H1 (cell line): ENCODE measurements at regions not wholly inside any gene's neighbourhood (a gene's known extent, or its start where the extent isn't known, plus 50 kb on each side); places are given as distances from the start of the nearest gene placed in this dataset.

Experiments used
- CTCF ChIA-PET: fragments of 300-600 bp; sonication (Branson Sonifier 250); formaldehyde crosslinking; loops from one replicate; lab custom pipeline; 2021; ENCODE audit not compliant: partially characterized antibody; lab: Charles Lee
- POLR2A ChIA-PET: fragments of 300-600 bp; sonication (Branson Sonifier 250); formaldehyde crosslinking; loops from one replicate; lab custom pipeline; 2021; ENCODE audit warnings: inconsistent platforms; ENCODE audit not compliant: partially characterized antibody; lab: Charles Lee
- DNase-seq, 2 experiments: peaks; one replicate each; pipeline versions ENCODE4 v3.0.0 to v3.0.0-alpha.2; 2010 to 2022; ENCODE audit warnings: low spot score in 2 of 2, low read depth in 1 of 2, mixed read lengths in 1 of 2
- FAIRE-seq: peaks from 2 replicates; lab custom pipeline; 2011; peaks lifted over from hg19 to GRCh38; lab: Jason Lieb, UNC
- H2AFZ ChIP-seq: 2 replicates; pipeline ENCODE4 v1.8.1; 2012; ENCODE audit warnings: low read length, inconsistent platforms
- H2AK5ac ChIP-seq: 2 replicates; pipeline ENCODE4 v1.6.1; 2013; ENCODE audit warnings: low read depth, low read length
- H2BK120ac ChIP-seq: replicated peaks from 2 replicates; pipeline ENCODE3; 2013; ENCODE audit warnings: low read depth, low read length, inconsistent platforms
- H2BK12ac ChIP-seq: 2 replicates; pipeline ENCODE4 v1.6.1; 2013; ENCODE audit warnings: low read depth, low read length
- H2BK15ac ChIP-seq: 2 replicates; pipeline ENCODE4 v1.6.1; 2013; ENCODE audit warnings: low read length
- H2BK20ac ChIP-seq: 2 replicates; pipeline ENCODE4 v1.6.1; 2013; ENCODE audit warnings: low read length
- H2BK5ac ChIP-seq: 2 replicates; pipeline ENCODE4 v1.6.1; 2013; ENCODE audit warnings: low read depth, low read length
- H3K14ac ChIP-seq: 2 replicates; pipeline ENCODE4 v1.6.1; 2013; ENCODE audit warnings: inconsistent platforms; ENCODE audit not compliant: insufficient read length
- H3K18ac ChIP-seq: 2 replicates; pipeline ENCODE4 v1.6.1; 2013; ENCODE audit warnings: low read length; ENCODE audit errors: extremely low read depth
- H3K23ac ChIP-seq: 2 replicates; pipeline ENCODE4 v1.6.1; 2013; ENCODE audit warnings: inconsistent platforms; ENCODE audit not compliant: insufficient read length
- H3K23me2 ChIP-seq: 2 replicates; pipeline ENCODE4 v1.6.1; 2013; ENCODE audit warnings: low read depth, low read length
- H3K27ac ChIP-seq: 2 replicates; pipeline ENCODE4 v1.6.1; 2011; ENCODE audit warnings: low read depth, low read length, inconsistent platforms
- H3K27me3 ChIP-seq, 4 experiments: replicated peaks in 1 of 4; 1 replicate in 1 of 4; 2 replicates in 3 of 4; pipeline versions ENCODE4 v1.6.1 to v1.8.1; 2011 to 2013; ENCODE audit warnings: low read length in 3 of 4, mild to moderate bottlenecking in 3 of 4, inconsistent platforms in 2 of 4, mixed read lengths in 2 of 4, moderate library complexity in 1 of 4; ENCODE audit not compliant: control insufficient read depth in 3 of 4, insufficient read depth in 3 of 4; ENCODE audit errors: extremely low read depth in 1 of 4
- H3K36me3 ChIP-seq, 4 experiments: 2 replicates each; pipeline versions ENCODE4 v1.6.1 to v1.8.1; 2011 to 2013; ENCODE audit warnings: mild to moderate bottlenecking in 4 of 4, low read length in 3 of 4, moderate library complexity in 2 of 4, control low read depth in 1 of 4, inconsistent platforms in 1 of 4; ENCODE audit not compliant: insufficient read depth in 4 of 4, control insufficient read depth in 2 of 4
- H3K4ac ChIP-seq: replicated peaks from 2 replicates; pipeline ENCODE3; 2013; ENCODE audit warnings: low read length, low read depth, mixed read lengths, inconsistent platforms; ENCODE audit not compliant: insufficient read length
- H3K4me1 ChIP-seq, 4 experiments: replicated peaks in 1 of 4; 1 replicate in 1 of 4; 2 replicates in 3 of 4; pipeline versions ENCODE4 v1.6.1 to v1.8.1; 2011 to 2013; ENCODE audit warnings: low read length in 3 of 4, inconsistent platforms in 2 of 4, mixed read lengths in 1 of 4; ENCODE audit not compliant: insufficient read depth in 4 of 4, control insufficient read depth in 3 of 4
- H3K4me2 ChIP-seq, 2 experiments: 2 replicates each; pipeline versions ENCODE4 v1.6.1 to v1.8.1; 2011 to 2013; ENCODE audit warnings: low read depth in 2 of 2, low read length in 2 of 2, control low read depth in 1 of 2, inconsistent platforms in 1 of 2, mild to moderate bottlenecking in 1 of 2; ENCODE audit not compliant: insufficient read depth in 1 of 2
- H3K4me3 ChIP-seq, 4 experiments: fragments of 200-600, 300-600 bp in 1 of 4; sonication (generic), shearing (Covaris generic), sonication (Bioruptor Twin) in 1 of 4; 2 replicates each; pipeline versions ENCODE4 v1.5.1 to v1.8.1; 2011 to 2016; ENCODE audit warnings: low read length in 4 of 4, low read depth in 3 of 4, control low read depth in 2 of 4, inconsistent platforms in 2 of 4, mild to moderate bottlenecking in 2 of 4, mixed read lengths in 1 of 4, moderate library complexity in 1 of 4; ENCODE audit not compliant: insufficient read depth in 2 of 4; ENCODE audit errors: extremely low read depth in 1 of 4
- H3K56ac ChIP-seq: replicated peaks from 2 replicates; pipeline ENCODE3; 2013; ENCODE audit warnings: low read depth, mild to moderate bottlenecking, mixed read lengths, low read length, inconsistent platforms; ENCODE audit not compliant: insufficient read length
- H3K79me1 ChIP-seq: 2 replicates; pipeline ENCODE4 v1.6.1; 2013; ENCODE audit warnings: low read depth, low read length, control low read depth
- H3K79me2 ChIP-seq, 2 experiments: 2 replicates each; pipeline versions ENCODE4 v1.6.1 to v1.8.1; 2012 to 2013; ENCODE audit warnings: low read length in 2 of 2, mild to moderate bottlenecking in 2 of 2, inconsistent platforms in 1 of 2; ENCODE audit not compliant: insufficient read depth in 2 of 2, control insufficient read depth in 1 of 2
- H3K9ac ChIP-seq, 4 experiments: replicated peaks in 1 of 4; 1 replicate in 1 of 4; 2 replicates in 3 of 4; pipeline versions ENCODE4 v1.6.1 to v1.8.1; 2011 to 2013; ENCODE audit warnings: low read depth in 3 of 4, low read length in 3 of 4, control low read depth in 2 of 4, mild to moderate bottlenecking in 2 of 4, moderate library complexity in 2 of 4, inconsistent platforms in 1 of 4; ENCODE audit errors: extremely low read depth in 1 of 4
- H3K9me3 ChIP-seq, 2 experiments: 2 replicates each; pipeline versions ENCODE4 v1.6.1 to v1.8.1; 2012 to 2013; ENCODE audit warnings: mild to moderate bottlenecking in 2 of 2, moderate library complexity in 2 of 2, control low read depth in 1 of 2, inconsistent platforms in 1 of 2, low read depth in 1 of 2, low read length in 1 of 2, mixed read lengths in 1 of 2; ENCODE audit not compliant: insufficient read depth in 2 of 2
- H4K20me1 ChIP-seq, 2 experiments: replicated peaks in 1 of 2; 2 replicates each; pipeline versions ENCODE3 to v1.8.1; 2011 to 2013; ENCODE audit warnings: inconsistent platforms in 2 of 2, low read length in 2 of 2, mild to moderate bottlenecking in 1 of 2; ENCODE audit not compliant: insufficient read depth in 2 of 2, control insufficient read depth in 1 of 2
- H4K5ac ChIP-seq: 2 replicates; pipeline ENCODE4 v1.6.1; 2013; ENCODE audit warnings: low read length, low read depth, mixed read lengths, inconsistent platforms; ENCODE audit not compliant: insufficient read length
- H4K8ac ChIP-seq: 2 replicates; pipeline ENCODE4 v1.8.0; 2013; ENCODE audit warnings: mild to moderate bottlenecking, moderate library complexity, low read length, inconsistent platforms; ENCODE audit not compliant: insufficient read depth; ENCODE audit errors: extremely low read depth
- H4K91ac ChIP-seq: replicated peaks from 2 replicates; pipeline ENCODE3; 2013; ENCODE audit warnings: low read length, mixed read lengths, inconsistent platforms; ENCODE audit not compliant: insufficient read length
- POU5F1 ChIP-seq: IDR thresholded peaks from 2 replicates; pipeline ENCODE4 v1.6.1; 2011; ENCODE audit warnings: low read depth, mild to moderate bottlenecking, low read length, moderate library complexity
- RAD21 ChIP-seq, 2 experiments: IDR thresholded peaks in 1 of 2; conservative IDR thresholded peaks in 1 of 2; 2 replicates each; pipeline ENCODE4 v1.6.1; 2011; ENCODE audit warnings: low read depth in 2 of 2, low read length in 2 of 2, improper control_type of control experiment in 1 of 2, inconsistent platforms in 1 of 2, mild to moderate bottlenecking in 1 of 2, moderate library complexity in 1 of 2
- YY1 ChIP-seq: IDR thresholded peaks from 2 replicates; pipeline ENCODE4 v1.6.1; 2011; ENCODE audit warnings: low read depth, mild to moderate bottlenecking, low read length
- WGBS, 2 experiments: shearing (Covaris generic) in 1 of 2; methylation state at CpG; one replicate each; pipeline versions ENCODE4 v1.1.6 to v1.1.7; 2013 to 2015; ENCODE audit warnings: low lambda C conversion rate in 2 of 2, mixed read lengths in 2 of 2, inconsistent platforms in 1 of 2, low coverage in 1 of 2, missing lambda C conversion rate in 1 of 2; ENCODE audit not compliant: insufficient replicate concordance in 2 of 2, insufficient coverage in 1 of 2, insufficient read length in 1 of 2; ENCODE audit errors: extremely low coverage in 1 of 2, missing lambda C conversion rate in 1 of 2; 5-methylcytosine and 5-hydroxymethylcytosine counted together
- TF ChIP-seq, protein P1 (sequence below), 3 experiments: IDR thresholded peaks; 1 replicate in 2 of 3; 2 replicates in 1 of 3; pipeline versions ENCODE4 v1.5.1 to v1.6.1; 2011; ENCODE audit warnings: low read length in 3 of 3, mild to moderate bottlenecking in 3 of 3, inconsistent platforms in 2 of 3, low read depth in 1 of 3, moderate library complexity in 1 of 3; ENCODE audit not compliant: insufficient read depth in 1 of 3; ENCODE audit errors: control extremely low read depth in 1 of 3

- Histone ChIP-seq H2AK5ac (no peak overlapping the region), H2AFZ (no peak overlapping the region), H4K8ac (no peak overlapping the region), H3K4me3 (no peak overlapping the region), H3K23me2 (no peaks in the 10 kb centered on the region), H2BK12ac (no peak overlapping the region), H3K56ac (no peak overlapping the region), H3K27ac (no peak overlapping the region), H3K18ac (no peak overlapping the region), H3K27me3 (no peaks in the 10 kb centered on the region), H3K79me1 (no peaks in the 10 kb centered on the region), H3K4me1 (no peaks in the 10 kb centered on the region), H3K23ac (no peak overlapping the region), H3K9me3 (no peaks in the 10 kb centered on the region; a peak in 1 of 4 replicates), H2BK20ac (no peak overlapping the region), H3K36me3 (no peaks in the 10 kb centered on the region), H4K20me1 (no peaks in the 10 kb centered on the region), H3K14ac (no peak overlapping the region), H3K4ac (no peak overlapping the region), H4K5ac (no peak overlapping the region), H3K79me2 (no peaks in the 10 kb centered on the region), H2BK120ac (no peak overlapping the region), H2BK5ac (no peak overlapping the region), H4K91ac (no peak overlapping the region), H3K9ac (no peak overlapping the region), H3K4me2 (no peak overlapping the region), H2BK15ac (no peak overlapping the region)
- DNase-seq (no peak), FAIRE-seq (no peak)
- TF ChIP-seq POU5F1 (no peak), RAD21 (IDR thresholded peaks at IDR 0.05 in 1 of 2, conservative IDR thresholded peaks at IDR 0.05 in 1 of 2; ENCODE audit: low read depth in 2 of 2, low read length in 2 of 2) (peak in 1 of 2 experiments; percentile 19; a peak in 1 of 4 replicates), YY1 (no peak)
- TF ChIP-seq, protein P1, sequence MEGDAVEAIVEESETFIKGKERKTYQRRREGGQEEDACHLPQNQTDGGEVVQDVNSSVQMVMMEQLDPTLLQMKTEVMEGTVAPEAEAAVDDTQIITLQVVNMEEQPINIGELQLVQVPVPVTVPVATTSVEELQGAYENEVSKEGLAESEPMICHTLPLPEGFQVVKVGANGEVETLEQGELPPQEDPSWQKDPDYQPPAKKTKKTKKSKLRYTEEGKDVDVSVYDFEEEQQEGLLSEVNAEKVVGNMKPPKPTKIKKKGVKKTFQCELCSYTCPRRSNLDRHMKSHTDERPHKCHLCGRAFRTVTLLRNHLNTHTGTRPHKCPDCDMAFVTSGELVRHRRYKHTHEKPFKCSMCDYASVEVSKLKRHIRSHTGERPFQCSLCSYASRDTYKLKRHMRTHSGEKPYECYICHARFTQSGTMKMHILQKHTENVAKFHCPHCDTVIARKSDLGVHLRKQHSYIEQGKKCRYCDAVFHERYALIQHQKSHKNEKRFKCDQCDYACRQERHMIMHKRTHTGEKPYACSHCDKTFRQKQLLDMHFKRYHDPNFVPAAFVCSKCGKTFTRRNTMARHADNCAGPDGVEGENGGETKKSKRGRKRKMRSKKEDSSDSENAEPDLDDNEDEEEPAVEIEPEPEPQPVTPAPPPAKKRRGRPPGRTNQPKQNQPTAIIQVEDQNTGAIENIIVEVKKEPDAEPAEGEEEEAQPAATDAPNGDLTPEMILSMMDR (IDR thresholded peaks at IDR 0.05; ENCODE audit: control extremely low read depth in 1 of 3, insufficient read depth in 1 of 3, low read depth in 1 of 3, low read length in 3 of 3): peak in 1 of 3 experiments; percentile 38; a peak in 1 of 4 replicates
- CTCF ChIA-PET: interaction anchor here (0.6 to 1.3 kb wide), 4 partner anchors 11 to 1099 kb away, joined by 3 to 6 read pairs (median 4); no protein-coding TSS in a partner anchor
- POLR2A ChIA-PET: no interaction called here
- 68% methylated on average over 1 of the region's 1 CpG; no CpG with 5 or more reads in 1 of the 2 experiments for WGBS, 2 experiments
Measured at GRCh38 chr4:178633263-178633662, 1191.0 kb upstream of the AGA start.
